Neural cell (in vitro differentiated cells): ENCODE measurements at regions not wholly inside any gene's neighbourhood (a gene's known extent, or its start where the extent isn't known, plus 50 kb on each side); places are given as distances from the start of the nearest gene placed in this dataset.
"Not testable (repeated sequence)": the region's sequence is repeated elsewhere in the genome, so short reads cannot be mapped to it uniquely, and the experiment has no call there.

Source experiments
- H2AFZ ChIP-seq: fragments of 200-600, 300-800 bp; sonication (generic), shearing (Covaris generic); 2 replicates; pipeline ENCODE4 v1.6.0; 2014; ENCODE audit warnings: low read depth, mild to moderate bottlenecking, antibody characterized with exemption, low read length, moderate library complexity
- H3F3A ChIP-seq: fragments of 200-600 bp; shearing (Covaris generic); 2 replicates; pipeline ENCODE4 v1.6.1; 2016; ENCODE audit warnings: mild to moderate bottlenecking, moderate library complexity, mixed read lengths, antibody characterized with exemption, low read length; ENCODE audit not compliant: insufficient read depth, poor library complexity, severe bottlenecking
- H3K27ac ChIP-seq: fragments of 200-600, 300-800 bp; sonication (generic), shearing (Covaris generic); 2 replicates; pipeline ENCODE4 v1.5.1; 2014; ENCODE audit warnings: mild to moderate bottlenecking, low read length, moderate library complexity
- H3K27me3 ChIP-seq: fragments of 300-800, 200-600 bp; sonication (generic), shearing (Covaris generic); 2 replicates; pipeline ENCODE4 v1.6.0; 2014; ENCODE audit warnings: mild to moderate bottlenecking, low read depth, low read length, moderate library complexity; ENCODE audit not compliant: insufficient read depth
- H3K36me3 ChIP-seq: fragments of 300-800, 200-600 bp; sonication (generic), shearing (Covaris generic); 2 replicates; pipeline ENCODE4 v1.5.1; 2014; ENCODE audit warnings: mild to moderate bottlenecking, antibody characterized with exemption, low read length, moderate library complexity; ENCODE audit not compliant: insufficient read depth
- H3K4me2 ChIP-seq: fragments of 300-800, 200-600 bp; sonication (generic), shearing (Covaris generic); 2 replicates; pipeline ENCODE4 v1.6.0; 2014; ENCODE audit warnings: mild to moderate bottlenecking, low read length
- H3K4me3 ChIP-seq: fragments of 300-800, 200-600 bp; sonication (generic), shearing (Covaris generic); 2 replicates; pipeline ENCODE4 v1.5.1; 2014; ENCODE audit warnings: mild to moderate bottlenecking, low read length, moderate library complexity
- H3K79me2 ChIP-seq: fragments of 200-600 bp; shearing (Covaris generic); replicated peaks from 2 replicates; pipeline ENCODE4 v1.6.0; 2014; ENCODE audit warnings: mild to moderate bottlenecking, low read length, moderate library complexity; ENCODE audit not compliant: insufficient read depth
- H3K9ac ChIP-seq: fragments of 300-800, 200-600 bp; sonication (generic), shearing (Covaris generic); 2 replicates; pipeline ENCODE4 v1.6.1; 2016; ENCODE audit warnings: mild to moderate bottlenecking, low read length, mixed read lengths
- H3K9me2 ChIP-seq: fragments of 200-600 bp; shearing (Covaris generic); 2 replicates; pipeline ENCODE4 v1.6.1; 2016; ENCODE audit warnings: mild to moderate bottlenecking, low read length, mixed read lengths; ENCODE audit not compliant: insufficient read depth
- H3K9me3 ChIP-seq: fragments of 200-600, 300-800 bp; sonication (generic), shearing (Covaris generic); 2 replicates; pipeline ENCODE4 v1.6.1; 2016; ENCODE audit warnings: mild to moderate bottlenecking, mixed run types, low read length, moderate library complexity, mixed read lengths
- H4K20me1 ChIP-seq: fragments of 200-600 bp; shearing (Covaris generic); 2 replicates; pipeline ENCODE4 v1.6.1; 2016; ENCODE audit warnings: mild to moderate bottlenecking, mixed run types; ENCODE audit not compliant: insufficient read depth
- CTCF ChIP-seq: fragments of 450-650 bp; IDR thresholded peaks from 2 replicates; pipeline ENCODE4 v1.5.1; 2014; ENCODE audit warnings: antibody characterized with exemption, mild to moderate bottlenecking, moderate library complexity; ENCODE audit not compliant: poor library complexity, severe bottlenecking
- EP300 ChIP-seq: fragments of 450-650 bp; conservative IDR thresholded peaks from 2 replicates; pipeline ENCODE4 v1.6.1; 2014; ENCODE audit warnings: antibody characterized with exemption, mild to moderate bottlenecking, moderate library complexity; ENCODE audit not compliant: poor library complexity, severe bottlenecking
- EZH2 ChIP-seq: fragments of 200-600, 300-800 bp; shearing (Covaris generic), sonication (generic); IDR thresholded peaks from 2 replicates; pipeline ENCODE4 v1.6.1; 2014; ENCODE audit warnings: antibody characterized with exemption, low read length, borderline replicate concordance, mild to moderate bottlenecking; ENCODE audit not compliant: insufficient read depth, poor library complexity, severe bottlenecking
- MXI1 ChIP-seq: fragments of 450-650 bp; conservative IDR thresholded peaks from 2 replicates; pipeline ENCODE4 v1.6.1; 2014; ENCODE audit warnings: antibody characterized with exemption, mild to moderate bottlenecking; ENCODE audit not compliant: poor library complexity, severe bottlenecking
- POLR2AphosphoS5 ChIP-seq: IDR thresholded peaks from 2 replicates; pipeline ENCODE4 v1.6.1; 2012
- RAD21 ChIP-seq: fragments of 450-650 bp; conservative IDR thresholded peaks from 2 replicates; pipeline ENCODE4 v1.6.1; 2014; ENCODE audit warnings: antibody characterized with exemption, mild to moderate bottlenecking, moderate library complexity
- REST ChIP-seq: IDR thresholded peaks from 2 replicates; pipeline ENCODE4 v1.6.1; 2012; ENCODE audit warnings: borderline replicate concordance
- SMC3 ChIP-seq: fragments of 450-650 bp; conservative IDR thresholded peaks from 2 replicates; pipeline ENCODE4 v1.6.1; 2014; ENCODE audit warnings: antibody characterized with exemption, mild to moderate bottlenecking, moderate library complexity; ENCODE audit not compliant: poor library complexity
- TAF1 ChIP-seq: IDR thresholded peaks from 2 replicates; pipeline ENCODE4 v1.6.1; 2012; ENCODE audit warnings: low read depth

DNA sequence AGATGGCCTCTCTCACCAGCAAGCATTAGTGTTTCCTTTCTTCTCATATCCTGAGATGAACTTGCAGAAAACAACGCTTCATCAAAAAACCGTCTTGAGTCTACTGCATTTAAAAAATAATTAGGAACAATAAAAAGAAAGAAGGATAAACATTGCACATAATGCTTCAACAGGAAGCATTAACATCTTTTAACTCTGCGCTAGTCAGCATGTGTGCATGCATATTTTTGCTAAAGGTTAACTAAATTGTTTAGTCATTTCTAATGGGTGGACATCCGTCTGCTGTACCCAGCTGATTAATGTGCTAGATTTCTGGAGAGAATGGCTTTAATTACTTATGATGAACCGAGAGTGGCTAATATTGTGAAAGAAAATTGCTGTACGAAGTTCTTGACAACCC is 349.3 kb downstream of the SOX4 start:
- Histone ChIP-seq H3K27ac (no peak overlapping the region), H3K9me3 (no peaks in the 10 kb centered on the region), H3K9ac (no peak overlapping the region), H2AFZ (no peak overlapping the region), H3K36me3 (no peaks in the 10 kb centered on the region), H3K9me2 (no peaks in the 10 kb centered on the region), H3F3A (no peaks in the 10 kb centered on the region), H3K79me2 (no peaks in the 10 kb centered on the region), H4K20me1 (no peaks in the 10 kb centered on the region), H3K4me3 (no peak overlapping the region), H3K4me2 (no peak overlapping the region), H3K27me3 (no peaks in the 10 kb centered on the region)
- TF ChIP-seq TAF1 (no peak), SMC3 (no peak), POLR2AphosphoS5 (no peak), REST (no peak), EP300 (no peak), EZH2 (no peak), RAD21 (no peak), CTCF (no peak), MXI1 (no peak)

DNA sequence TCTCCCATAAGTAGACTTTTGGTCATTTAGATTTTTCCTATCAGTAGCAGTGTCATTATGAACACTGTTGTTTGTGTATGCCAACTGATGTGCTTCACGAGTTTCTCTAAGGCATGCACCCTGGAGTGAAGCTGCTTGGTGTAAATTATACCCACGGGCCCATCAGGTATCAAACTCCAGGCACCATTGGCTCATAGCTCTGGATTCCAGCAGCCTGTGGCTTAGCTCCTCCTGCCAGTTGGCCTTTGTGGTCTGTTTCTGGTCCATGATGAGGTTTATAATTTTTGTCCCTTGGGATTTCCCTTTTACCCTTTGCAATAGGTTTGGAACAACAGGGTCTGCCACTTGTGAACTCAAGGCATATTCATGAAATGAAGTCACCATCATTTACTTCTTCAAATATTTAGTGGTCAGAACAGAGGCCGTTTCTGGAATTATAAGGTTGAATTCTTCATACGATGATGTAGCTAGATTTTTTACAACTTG is 350.5 kb downstream of the PRL start:
- H3K79me2 ChIP-seq = peaks cover 2% of the 10 kb centered on the region
- H3K9me3 ChIP-seq = no peaks in the 10 kb centered on the region
- H3K9me2 ChIP-seq = no peaks in the 10 kb centered on the region
- H3F3A ChIP-seq = no peaks in the 10 kb centered on the region
- no peaks in the 10 kb centered on the region for H3K36me3 ChIP-seq
- TF ChIP-seq POLR2AphosphoS5 (no peak), TAF1 (no peak), MXI1 (no peak), EP300 (no peak), CTCF (no peak), EZH2 (no peak), SMC3 (no peak), REST (no peak), RAD21 (no peak)
- H2AFZ ChIP-seq = no peak overlapping the region
- no peaks in the 10 kb centered on the region for H3K27me3 ChIP-seq
- no peaks in the 10 kb centered on the region for H4K20me1 ChIP-seq
- H3K9ac ChIP-seq = no peak overlapping the region
- H3K4me3 ChIP-seq = no peak overlapping the region
- H3K4me2 ChIP-seq = no peak overlapping the region
- H3K27ac ChIP-seq = no peak overlapping the region

DNA sequence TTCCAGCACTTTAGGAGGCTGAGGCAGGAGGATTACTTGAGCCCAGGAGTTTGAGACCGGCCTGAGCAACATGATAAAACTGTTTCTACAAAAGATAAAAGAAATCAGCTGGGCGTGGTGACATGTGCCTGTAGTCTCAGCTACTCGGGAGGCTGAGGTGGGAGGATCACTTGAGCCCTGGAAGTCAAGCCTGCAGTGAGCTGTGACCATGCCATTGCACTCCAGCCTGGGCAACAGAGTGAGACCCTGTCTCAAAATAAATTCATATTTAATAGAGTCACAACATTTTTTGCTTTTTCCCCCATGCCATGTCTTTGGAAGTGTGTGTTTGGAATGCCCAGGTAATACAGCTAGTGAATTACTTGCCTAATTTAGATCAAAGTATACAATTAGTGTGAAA is 349.6 kb downstream of the PRL start:
- H4K20me1 ChIP-seq, H3K9ac ChIP-seq, H3K79me2 ChIP-seq, H3K36me3 ChIP-seq, H2AFZ ChIP-seq, H3K4me3 ChIP-seq, H3K4me2 ChIP-seq, H3K9me3 ChIP-seq, H3K9me2 ChIP-seq, H3K27me3 ChIP-seq, H3K27ac ChIP-seq, H3F3A ChIP-seq: not testable (repeated sequence)
